VCaP (cell line): ENCODE measurements at regions not wholly inside any gene's neighbourhood (a gene's known extent, or its start where the extent isn't known, plus 50 kb on each side); places are given as distances from the start of the nearest gene placed in this dataset.

Experiments
- H3K27ac ChIP-seq: fragments of 450-650 bp; 2 replicates; pipeline ENCODE4 v1.5.1; 2017
- TF ChIP-seq, protein P1 (sequence below): fragments of 450-650 bp; conservative IDR thresholded peaks from 2 replicates; pipeline ENCODE4 v1.5.1; 2017; ENCODE audit warnings: mild to moderate bottlenecking, moderate library complexity

GRCh38 chr1:59154401-59154800, 142.5 kb upstream of the FGGY start:
- TF ChIP-seq, protein P1, sequence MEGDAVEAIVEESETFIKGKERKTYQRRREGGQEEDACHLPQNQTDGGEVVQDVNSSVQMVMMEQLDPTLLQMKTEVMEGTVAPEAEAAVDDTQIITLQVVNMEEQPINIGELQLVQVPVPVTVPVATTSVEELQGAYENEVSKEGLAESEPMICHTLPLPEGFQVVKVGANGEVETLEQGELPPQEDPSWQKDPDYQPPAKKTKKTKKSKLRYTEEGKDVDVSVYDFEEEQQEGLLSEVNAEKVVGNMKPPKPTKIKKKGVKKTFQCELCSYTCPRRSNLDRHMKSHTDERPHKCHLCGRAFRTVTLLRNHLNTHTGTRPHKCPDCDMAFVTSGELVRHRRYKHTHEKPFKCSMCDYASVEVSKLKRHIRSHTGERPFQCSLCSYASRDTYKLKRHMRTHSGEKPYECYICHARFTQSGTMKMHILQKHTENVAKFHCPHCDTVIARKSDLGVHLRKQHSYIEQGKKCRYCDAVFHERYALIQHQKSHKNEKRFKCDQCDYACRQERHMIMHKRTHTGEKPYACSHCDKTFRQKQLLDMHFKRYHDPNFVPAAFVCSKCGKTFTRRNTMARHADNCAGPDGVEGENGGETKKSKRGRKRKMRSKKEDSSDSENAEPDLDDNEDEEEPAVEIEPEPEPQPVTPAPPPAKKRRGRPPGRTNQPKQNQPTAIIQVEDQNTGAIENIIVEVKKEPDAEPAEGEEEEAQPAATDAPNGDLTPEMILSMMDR: no peak
- no peak overlapping the region for H3K27ac ChIP-seq

DNA sequence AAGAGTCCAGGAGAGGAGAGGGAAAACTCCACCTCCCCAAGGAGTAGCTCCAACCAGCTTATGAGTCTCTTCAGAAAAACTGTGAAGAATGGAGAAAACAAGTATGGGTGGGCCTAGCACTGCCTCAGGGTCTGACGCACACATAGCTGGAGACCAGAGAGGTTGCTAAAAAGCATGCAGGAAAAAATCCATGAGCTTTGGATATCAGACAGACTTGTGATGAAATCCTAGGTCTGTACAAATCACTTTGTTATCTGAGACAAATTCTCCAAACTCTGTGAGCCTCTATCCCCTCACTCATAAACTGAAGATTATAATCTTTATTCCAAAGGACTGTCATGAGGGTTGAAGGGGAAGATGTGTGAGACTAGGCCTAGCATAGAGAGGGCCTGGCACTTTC, 141.5 kb upstream of the FGGY start:
- TF ChIP-seq, protein P1: no peak
- H3K27ac ChIP-seq: no peak overlapping the region

DNA sequence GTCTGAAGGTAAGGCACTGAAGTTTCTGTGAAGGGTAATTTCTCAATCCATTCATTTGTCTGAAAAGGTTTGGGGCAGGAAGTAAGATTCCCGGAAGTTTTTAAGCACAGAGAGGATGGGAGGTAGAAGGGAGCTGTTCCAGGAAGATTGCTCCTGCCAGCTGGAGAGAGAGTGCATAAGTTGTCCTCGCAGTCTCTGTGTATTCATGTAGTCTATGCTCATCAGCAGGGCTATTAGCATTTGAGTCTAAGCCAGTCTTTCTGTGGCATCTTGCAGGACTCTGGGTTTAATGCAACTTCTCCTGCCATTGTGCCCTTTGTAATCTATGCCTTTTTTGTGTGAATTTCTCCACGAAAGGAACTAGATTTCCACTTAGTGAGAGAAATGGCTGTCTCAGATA, 140.8 kb upstream of the FGGY start:
- no peak overlapping the region for H3K27ac ChIP-seq
- TF ChIP-seq, protein P1: no peak

- TF ChIP-seq, protein P1: no peak
- no peak overlapping the region for H3K27ac ChIP-seq
These were observed 140.2 kb upstream of the FGGY start for GRCh38 chr1:59156526-59157199.

DNA sequence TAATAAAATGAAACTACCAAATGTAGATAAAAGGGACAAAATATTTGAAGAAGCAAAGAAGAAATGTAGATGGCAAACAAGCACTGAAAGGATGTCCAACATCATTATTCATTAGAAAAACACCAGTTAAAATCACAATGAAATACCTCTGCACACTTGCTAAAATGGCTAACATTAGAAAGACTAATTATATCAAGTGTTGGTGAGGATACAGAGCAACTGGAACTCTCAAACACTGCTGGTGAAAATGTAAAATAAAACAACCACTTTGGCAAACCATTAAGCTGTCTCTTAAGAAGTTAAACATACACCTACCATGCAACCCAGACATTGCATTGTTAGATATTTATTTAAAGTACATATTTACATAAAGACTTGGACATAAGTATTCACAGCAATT, 138.6 kb upstream of the FGGY start:
- no peak overlapping the region for H3K27ac ChIP-seq
- TF ChIP-seq, protein P1: no peak

GRCh38 chr1:59159557-59160203, 137.2 kb upstream of the FGGY start:
- TF ChIP-seq, protein P1: no peak

GRCh38 chr1:59161136-59161535, 135.8 kb upstream of the FGGY start:
- TF ChIP-seq, protein P1: no peak
- H3K27ac ChIP-seq: no peak overlapping the region

More at GRCh38 chr1:59159557-59160203, 137.2 kb upstream of the FGGY start:
- H3K27ac ChIP-seq: no peak overlapping the region
